Natural killer cell (primary cell): ENCODE measurements at regions not wholly inside any gene's neighbourhood (a gene's known extent, or its start where the extent isn't known, plus 50 kb on each side); places are given as distances from the start of the nearest gene placed in this dataset.

ENCODE experiments used
- ATAC-seq, 3 donors: fragments of 150-1000 bp in 2 of 3; fragments of 200-7000 bp in 1 of 3; cut with Tn5 transposase; 1 replicate in 1 of 3; 2 replicates in 2 of 3; pipeline ENCODE4 v1.10.0; 2021; ENCODE audit warnings: mild to moderate bottlenecking in 2 of 3, moderate library complexity in 2 of 3
- DNase-seq, 2 donors: peaks; one replicate each; pipeline versions ENCODE4 v3.0.0 to v3.0.0-alpha.2; 2013 to 2021; ENCODE audit warnings: mixed read lengths in 1 of 2
- H3K27ac ChIP-seq: one replicate; pipeline ENCODE4 v1.5.1; 2013; ENCODE audit warnings: mild to moderate bottlenecking, low read length
- H3K27me3 ChIP-seq: one replicate; pipeline ENCODE4 v1.6.1; 2013; ENCODE audit warnings: low read length; ENCODE audit not compliant: control insufficient read depth, insufficient read depth
- H3K36me3 ChIP-seq: one replicate; pipeline ENCODE4 v1.6.1; 2013; ENCODE audit warnings: low read length; ENCODE audit not compliant: control insufficient read depth, insufficient read depth
- H3K4me1 ChIP-seq: one replicate; pipeline ENCODE4 v1.6.1; 2013; ENCODE audit warnings: low read length; ENCODE audit not compliant: control insufficient read depth, insufficient read depth
- H3K4me3 ChIP-seq: one replicate; pipeline ENCODE4 v1.5.1; 2013; ENCODE audit warnings: low read length
- H3K9me3 ChIP-seq: one replicate; pipeline ENCODE4 v1.6.1; 2013; ENCODE audit warnings: low read length; ENCODE audit not compliant: control insufficient read depth, insufficient read depth
- H3K27ac Mint-ChIP-seq, 2 donors: one replicate each; pipeline ENCODE4 v1.8.0; 2022; ENCODE audit warnings: mild to moderate bottlenecking in 2 of 2, mixed read lengths in 2 of 2, moderate library complexity in 1 of 2
- H3K27me3 Mint-ChIP-seq, 2 donors: one replicate each; pipeline ENCODE4 v1.8.0; 2022; ENCODE audit warnings: low read depth in 2 of 2, mixed read lengths in 2 of 2
- H3K36me3 Mint-ChIP-seq: one replicate; pipeline ENCODE4 v1.8.0; 2022; ENCODE audit warnings: mixed read lengths
- H3K4me1 Mint-ChIP-seq, 2 donors: one replicate each; pipeline ENCODE4 v1.8.0; 2022; ENCODE audit warnings: mixed read lengths in 2 of 2
- H3K4me3 Mint-ChIP-seq: one replicate; pipeline ENCODE4 v1.8.0; 2022; ENCODE audit warnings: mild to moderate bottlenecking, moderate library complexity, mixed read lengths
- H3K9me3 Mint-ChIP-seq, 2 donors: one replicate each; pipeline ENCODE4 v1.8.0; 2022; ENCODE audit warnings: mixed read lengths in 2 of 2
- CTCF ChIP-seq: fragments of 200-600 bp; IDR thresholded peaks from one replicate; pipeline ENCODE4 v1.8.0; 2022; ENCODE audit warnings: antibody characterized with exemption
- WGBS: methylation state at CpG from one replicate; pipeline ENCODE4 v1.1.7; 2013; ENCODE audit warnings: missing lambda C conversion rate; ENCODE audit not compliant: insufficient coverage; 5-methylcytosine and 5-hydroxymethylcytosine counted together
- intact Hi-C: fragments of 100-400 bp; cut with micrococcal nuclease; formaldehyde crosslinking; loops from one replicate; pipeline ENCODE4 v1.14.2; 2022

DNA sequence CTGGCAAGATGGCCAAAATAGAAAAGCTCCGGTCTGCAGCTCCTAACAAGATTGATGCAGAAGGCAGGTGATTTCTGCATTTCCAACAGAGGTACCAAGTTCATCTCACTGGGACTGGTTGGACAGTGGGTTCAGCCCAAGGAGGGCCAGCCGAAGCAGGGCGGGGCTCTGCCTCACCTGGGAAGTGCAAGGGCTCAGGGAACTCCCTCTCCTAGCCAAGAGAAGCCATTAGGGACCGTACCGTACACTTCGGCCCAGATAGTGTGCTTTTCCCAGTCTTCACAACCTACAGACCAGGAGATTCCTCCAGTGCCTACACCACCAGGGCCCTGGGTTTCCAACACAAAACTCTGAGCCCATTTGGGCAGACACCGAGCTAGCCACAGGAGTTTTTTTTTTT is 277.8 kb downstream of the SLCO4C1 start:
- no peaks in the 10 kb centered on the region for H3K36me3 Mint-ChIP-seq
- Histone ChIP-seq H3K4me1 (no peaks in the 10 kb centered on the region), H3K4me3 (no peak overlapping the region), H3K27me3 (no peaks in the 10 kb centered on the region), H3K36me3 (no peaks in the 10 kb centered on the region), H3K27ac (no peak overlapping the region), H3K9me3 (no peaks in the 10 kb centered on the region)
- no peak for TF ChIP-seq CTCF
- 80% methylated on average over 7 of the region's 7 CpGs for WGBS
- no peak overlapping the region for H3K27ac Mint-ChIP-seq
- ATAC-seq (no peak), DNase-seq (no peak)
- H3K4me1 Mint-ChIP-seq: no peaks in the 10 kb centered on the region
- intact Hi-C loops: no loop called here
- no peaks in the 10 kb centered on the region for H3K27me3 Mint-ChIP-seq
- peaks cover 4 to 21% of the 10 kb centered on the region in 2 donors for H3K9me3 Mint-ChIP-seq
- H3K4me3 Mint-ChIP-seq: no peak overlapping the region

GRCh38 chr5:102014371-102014770 is 281.7 kb downstream of the SLCO4C1 start:
- Mint-ChIP-seq H3K27ac (no peak overlapping the region), H3K4me3 (no peak overlapping the region), H3K36me3 (no peaks in the 10 kb centered on the region), H3K4me1 (no peaks in the 10 kb centered on the region), H3K27me3 (no peaks in the 10 kb centered on the region), H3K9me3 (peaks cover 0 to 5% of the 10 kb centered on the region in 2 donors)
- Histone ChIP-seq H3K27ac (no peak overlapping the region), H3K36me3 (no peaks in the 10 kb centered on the region), H3K27me3 (no peaks in the 10 kb centered on the region), H3K4me1 (no peaks in the 10 kb centered on the region), H3K4me3 (no peak overlapping the region), H3K9me3 (no peaks in the 10 kb centered on the region)
- DNase-seq (no peak), ATAC-seq (no peak)
- intact Hi-C loops: no loop called here
- TF ChIP-seq CTCF: no peak
- WGBS: 88% methylated on average over 1 of the region's 1 CpG

GRCh38 chr5:102010644-102011043 is 285.4 kb downstream of the SLCO4C1 start:
- no peak for ATAC-seq
- Mint-ChIP-seq H3K9me3 (peaks cover 0 to 4% of the 10 kb centered on the region in 2 donors), H3K36me3 (no peaks in the 10 kb centered on the region), H3K4me3 (no peak overlapping the region), H3K27me3 (no peaks in the 10 kb centered on the region), H3K27ac (no peak overlapping the region), H3K4me1 (no peaks in the 10 kb centered on the region)
- no peak for DNase-seq
- no peak for TF ChIP-seq CTCF
- Histone ChIP-seq H3K27me3 (no peaks in the 10 kb centered on the region), H3K4me3 (no peak overlapping the region), H3K36me3 (no peaks in the 10 kb centered on the region), H3K4me1 (no peaks in the 10 kb centered on the region), H3K9me3 (no peaks in the 10 kb centered on the region), H3K27ac (no peak overlapping the region)
- intact Hi-C loops: no loop called here

- Histone ChIP-seq H3K27me3 (no peaks in the 10 kb centered on the region), H3K9me3 (no peaks in the 10 kb centered on the region), H3K27ac (no peak overlapping the region), H3K36me3 (no peaks in the 10 kb centered on the region), H3K4me1 (no peaks in the 10 kb centered on the region), H3K4me3 (no peak overlapping the region)
- H3K4me3 Mint-ChIP-seq: no peak overlapping the region
- no peaks in the 10 kb centered on the region for H3K27me3 Mint-ChIP-seq
- no peaks in the 10 kb centered on the region for H3K4me1 Mint-ChIP-seq
- H3K9me3 Mint-ChIP-seq: peaks cover 0 to 2% of the 10 kb centered on the region in 2 donors
- DNase-seq (no peak), ATAC-seq (no peak)
- intact Hi-C loops: no loop called here
- H3K36me3 Mint-ChIP-seq: no peaks in the 10 kb centered on the region
- no peak for TF ChIP-seq CTCF
- no CpG with 5 or more reads among the region's 1 CpG for WGBS
- H3K27ac Mint-ChIP-seq: no peak overlapping the region
Observed at GRCh38 chr5:101997235-101997634, 298.8 kb downstream of the SLCO4C1 start.
